ENCODE measurements at regions not wholly inside any gene's neighbourhood (a gene's known extent, or its start where the extent isn't known, plus 50 kb on each side); places are given as distances from the start of the nearest gene placed in this dataset.

- no peak for DNase-seq
Observed at GRCh38 chr14:25136811-25137210, 86.9 kb upstream of the STXBP6 start.

- DNase-seq = no peak
Observed at GRCh38 chr14:25134184-25134583, 84.2 kb upstream of the STXBP6 start.

- DNase-seq = peak; percentile 88
Observed at GRCh38 chr14:25132732-25133422, 82.9 kb upstream of the STXBP6 start.

- no peak for DNase-seq
Observed at GRCh38 chr14:25132094-25132493, 82.1 kb upstream of the STXBP6 start.

GRCh38 chr14:25122843-25123242 is 72.9 kb upstream of the STXBP6 start:
- DNase-seq = no peak

GRCh38 chr14:25122211-25122610 is 72.3 kb upstream of the STXBP6 start:
- DNase-seq = peak; percentile 29

GRCh38 chr14:25121337-25122129 is 71.6 kb upstream of the STXBP6 start:
- DNase-seq = peak; percentile 50

- DNase-seq = no peak
Observed at GRCh38 chr14:25120261-25120660, 70.3 kb upstream of the STXBP6 start.

GRCh38 chr14:25118671-25119070 is 68.7 kb upstream of the STXBP6 start:
- no peak for DNase-seq

GRCh38 chr14:25117342-25117741 is 67.4 kb upstream of the STXBP6 start:
- DNase-seq = no peak

- DNase-seq = no peak
Observed at GRCh38 chr14:25116607-25117006, 66.7 kb upstream of the STXBP6 start.

- DNase-seq = no peak
Observed at GRCh38 chr14:25113394-25113793, 63.4 kb upstream of the STXBP6 start.

GRCh38 chr14:25111061-25111601 is 61.2 kb upstream of the STXBP6 start:
- DNase-seq = peak; percentile 62

- no peak for DNase-seq
Observed at GRCh38 chr14:25110106-25110505, 60.2 kb upstream of the STXBP6 start.

- DNase-seq = peak; percentile 89
Observed at GRCh38 chr14:25108959-25109358, 59.0 kb upstream of the STXBP6 start.

- DNase-seq = no peak
Observed at GRCh38 chr14:25108291-25108690, 58.3 kb upstream of the STXBP6 start.

GRCh38 chr14:25103820-25104219 is 53.9 kb upstream of the STXBP6 start:
- DNase-seq = no peak

GRCh38 chr14:25103271-25103670 is 53.3 kb upstream of the STXBP6 start:
- DNase-seq = no peak

- DNase-seq = peak; percentile 64
Observed at GRCh38 chr14:25102788-25103187, 52.8 kb upstream of the STXBP6 start.

- DNase-seq = no peak
Observed at GRCh38 chr14:25101276-25101675, 51.3 kb upstream of the STXBP6 start.
